ENCODE measurements at regions not wholly inside any gene's neighbourhood (a gene's known extent, or its start where the extent isn't known, plus 50 kb on each side); places are given as distances from the start of the nearest gene placed in this dataset.

DNA sequence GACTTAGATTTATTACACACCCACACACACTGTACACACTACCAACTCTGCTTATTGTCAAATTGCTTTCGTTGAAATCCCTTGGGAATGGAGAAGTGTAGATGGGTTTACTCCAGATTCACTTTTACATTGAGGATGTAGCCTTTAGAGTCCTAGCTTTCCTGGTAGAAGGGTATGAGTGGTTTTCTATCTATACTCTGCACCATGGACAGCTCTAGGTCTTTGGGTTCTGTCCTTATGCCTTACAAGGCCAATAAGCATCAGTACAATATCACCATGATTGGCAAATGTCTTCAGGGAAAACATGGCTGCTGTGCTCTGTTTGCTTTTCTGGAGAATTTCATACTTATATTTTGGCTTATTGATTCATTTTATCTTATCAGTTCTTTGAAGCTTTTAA lies 1063.9 kb downstream of the SLC6A15 start:
- intact Hi-C loops (cut with micrococcal nuclease) = no loop called here

DNA sequence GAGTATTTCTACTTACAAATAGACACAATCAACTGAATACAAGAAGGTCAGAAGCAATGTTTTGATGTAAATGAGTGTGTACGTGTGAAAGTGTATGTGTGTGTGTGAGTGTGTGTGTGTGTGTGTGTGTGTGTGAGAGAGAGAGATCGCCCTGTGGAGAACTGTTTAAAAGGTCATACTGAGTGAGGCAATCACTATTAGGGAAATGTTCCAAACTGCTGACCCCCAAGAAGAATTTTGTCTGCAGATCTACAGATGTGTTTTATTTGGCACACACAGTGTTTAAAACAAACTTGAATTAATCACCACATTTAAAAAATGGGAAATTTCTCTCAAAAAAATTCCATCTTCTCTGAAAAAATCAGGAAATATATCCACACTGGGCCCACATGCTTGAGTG lies 1069.1 kb downstream of the SLC6A15 start:
- intact Hi-C loops (cut with micrococcal nuclease) = no loop called here

DNA sequence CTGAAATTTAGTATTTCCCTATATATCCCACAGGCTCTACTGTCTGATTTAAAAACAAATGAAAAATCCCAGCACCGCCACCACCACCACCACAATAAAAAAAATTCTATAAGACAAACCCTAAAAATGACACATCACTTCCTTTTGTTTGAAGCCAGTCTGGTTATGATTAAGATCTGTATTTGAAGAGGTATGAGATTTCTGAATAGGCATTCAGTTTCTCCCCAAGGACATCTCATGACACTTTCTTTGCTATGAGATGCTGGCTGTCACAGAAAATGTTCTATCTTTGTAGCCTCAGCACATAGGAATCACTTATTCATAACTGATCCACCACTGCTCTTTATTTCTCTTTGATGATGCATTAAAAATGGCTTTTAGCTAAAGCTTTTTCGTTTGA lies 1071.0 kb downstream of the SLC6A15 start:
- intact Hi-C loops (cut with micrococcal nuclease) = no loop called here

DNA sequence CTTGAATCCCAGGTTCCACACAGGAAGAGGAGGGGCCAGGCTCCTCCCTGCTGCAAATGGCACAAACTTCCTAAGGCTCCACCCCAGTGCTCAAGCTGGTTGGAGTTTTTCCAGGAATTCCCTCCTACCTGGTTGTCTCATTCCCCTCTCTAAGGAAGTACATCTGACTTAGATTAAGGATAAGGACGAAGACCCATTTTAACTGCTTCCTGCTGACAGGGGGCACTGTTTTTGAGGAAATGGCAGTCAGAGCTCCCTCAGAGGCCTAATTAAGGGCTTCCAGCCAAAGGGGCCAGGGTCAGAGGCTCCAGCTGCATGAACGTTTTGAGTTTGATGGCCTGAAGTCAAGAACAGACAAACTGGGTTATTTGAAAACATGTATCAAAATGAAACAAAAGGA lies 1084.7 kb downstream of the SLC6A15 start:
- intact Hi-C loops (cut with micrococcal nuclease) = no loop called here

DNA sequence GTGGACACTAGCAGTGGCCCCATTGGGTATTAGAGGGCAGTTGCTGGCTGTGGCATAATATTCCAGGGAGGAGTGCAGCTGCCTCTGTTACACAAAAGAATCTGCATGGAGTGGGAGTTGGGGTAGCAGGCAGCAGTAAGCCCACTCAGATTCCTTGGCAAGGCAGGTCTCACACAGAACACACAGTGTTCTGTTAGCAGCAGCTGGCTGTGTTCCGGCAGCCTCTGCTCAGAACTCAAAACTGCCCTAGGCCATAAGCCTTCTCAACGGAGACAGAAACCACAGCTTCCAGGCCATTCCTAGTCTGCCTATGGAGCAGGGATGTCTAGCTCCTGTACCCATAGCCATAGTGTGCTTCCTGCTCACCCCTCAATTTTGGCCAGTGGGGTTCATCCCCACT lies 1085.4 kb downstream of the SLC6A15 start:
- intact Hi-C loops (cut with micrococcal nuclease) = no loop called here

DNA sequence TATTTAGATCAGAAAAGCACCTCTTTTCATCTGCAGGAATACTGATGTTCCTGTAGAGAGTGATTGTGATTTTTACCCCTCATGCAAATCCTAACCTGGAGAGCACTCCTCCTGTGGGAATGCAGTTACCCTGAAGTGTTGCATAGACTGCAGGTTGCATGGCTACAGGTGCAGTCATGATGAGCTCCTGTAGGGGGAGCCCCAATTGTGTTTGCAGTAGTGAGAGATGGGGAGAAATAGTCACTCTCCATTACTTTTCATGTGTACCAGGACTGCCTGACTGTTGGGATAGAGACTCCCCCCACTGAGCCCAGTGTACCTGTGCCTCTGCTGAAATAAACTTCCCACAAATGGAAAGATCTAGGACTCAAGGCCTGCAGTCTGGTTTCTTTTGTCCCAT lies 1086.5 kb downstream of the SLC6A15 start:
- intact Hi-C loops (cut with micrococcal nuclease) = no loop called here

DNA sequence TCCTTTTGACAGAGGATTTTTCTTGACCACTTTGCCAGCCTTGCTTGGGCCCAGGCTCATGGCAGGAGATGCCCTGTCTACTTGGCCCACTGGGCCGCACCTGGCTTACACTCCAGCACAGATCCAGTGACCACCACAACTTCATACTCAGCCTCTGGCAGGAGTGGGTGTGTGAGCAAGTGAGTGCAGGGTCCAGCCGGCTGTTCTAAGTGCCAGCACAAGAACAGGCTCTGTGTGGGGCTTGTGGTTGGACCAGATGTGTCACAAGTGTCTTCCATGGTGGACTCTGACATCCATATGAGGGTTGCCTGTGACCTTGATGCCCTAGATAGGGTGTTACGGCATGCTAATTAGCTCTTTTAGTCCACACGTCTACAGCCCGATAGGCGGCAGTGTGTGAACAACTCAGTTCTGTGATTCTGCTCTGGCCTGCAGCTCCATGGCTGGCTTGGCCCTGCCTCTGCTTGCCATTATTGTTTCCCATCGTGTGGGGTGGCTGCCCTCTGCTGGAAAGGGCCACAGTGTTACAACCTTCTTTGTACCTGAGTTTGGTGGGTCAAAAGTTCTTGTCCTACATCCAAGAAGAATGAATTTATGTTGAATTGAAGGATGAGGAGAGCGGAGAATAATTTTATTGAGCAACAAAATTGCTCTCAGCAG lies 1089.1 kb downstream of the SLC6A15 start:
- intact Hi-C loops (cut with micrococcal nuclease) = loop anchor here (1.0 to 2.0 kb wide), 3 partner anchors 819 to 1297 kb away; no protein-coding TSS in a partner anchor

DNA sequence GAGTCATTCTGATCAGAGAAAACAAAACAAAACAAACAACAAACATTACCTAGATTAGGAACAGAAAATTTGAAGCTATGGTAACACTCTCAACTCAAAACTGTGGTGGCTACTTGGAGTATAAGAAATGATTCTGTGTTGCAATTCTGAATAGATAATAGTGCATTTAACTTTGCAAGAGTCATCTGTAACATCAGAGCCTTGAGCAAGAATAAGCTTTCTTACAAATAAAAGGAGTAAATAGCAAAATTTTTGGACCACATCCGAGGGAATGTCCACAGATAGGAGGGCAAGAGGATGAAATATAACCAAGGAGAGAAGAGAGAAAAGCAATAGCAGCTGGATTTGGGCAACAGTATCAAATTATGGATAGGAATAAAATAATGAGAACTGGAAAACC lies 1090.6 kb downstream of the SLC6A15 start:
- intact Hi-C loops (cut with micrococcal nuclease) = loop anchor here (2.0 kb wide), 1 partner anchor 817 kb away; no protein-coding TSS in a partner anchor

DNA sequence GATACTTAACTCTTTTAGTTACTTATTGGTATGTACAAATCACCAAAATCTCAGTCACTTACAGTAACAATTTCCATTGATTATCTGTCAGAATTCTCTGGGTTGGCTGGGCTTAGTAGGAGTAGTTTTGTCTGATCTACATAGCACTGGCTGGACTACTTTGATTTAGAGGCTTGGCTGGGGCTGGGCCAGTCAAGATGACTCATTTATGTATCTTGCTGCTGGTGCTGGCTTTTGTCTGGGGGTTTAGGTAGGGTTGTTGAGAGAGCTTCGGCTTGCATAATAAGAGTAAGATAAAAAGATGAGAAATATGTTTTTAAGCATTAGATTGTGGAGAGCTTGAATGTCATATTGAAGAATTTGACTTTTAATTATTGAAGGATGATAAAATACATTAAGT lies 1093.7 kb downstream of the SLC6A15 start:
- intact Hi-C loops (cut with micrococcal nuclease) = no loop called here

DNA sequence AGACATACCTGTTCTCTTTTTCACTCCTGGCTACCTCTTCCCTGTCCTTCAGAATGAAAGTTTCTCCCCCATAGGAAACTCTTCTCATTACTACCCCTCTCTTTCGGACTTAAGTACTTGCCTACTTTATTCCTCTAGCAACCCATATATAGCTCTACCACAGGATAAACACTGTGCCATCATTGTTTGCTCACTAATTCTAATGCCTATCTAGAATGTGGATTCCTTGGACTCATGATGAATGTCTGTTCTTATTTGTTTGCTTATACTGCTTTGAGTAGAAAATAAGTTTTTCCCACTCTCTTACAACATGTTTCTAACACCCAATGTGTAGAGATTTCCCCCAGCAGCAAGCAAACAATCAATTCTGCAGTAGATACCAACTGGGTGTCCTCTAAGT lies 1094.9 kb downstream of the SLC6A15 start:
- intact Hi-C loops (cut with micrococcal nuclease) = no loop called here

DNA sequence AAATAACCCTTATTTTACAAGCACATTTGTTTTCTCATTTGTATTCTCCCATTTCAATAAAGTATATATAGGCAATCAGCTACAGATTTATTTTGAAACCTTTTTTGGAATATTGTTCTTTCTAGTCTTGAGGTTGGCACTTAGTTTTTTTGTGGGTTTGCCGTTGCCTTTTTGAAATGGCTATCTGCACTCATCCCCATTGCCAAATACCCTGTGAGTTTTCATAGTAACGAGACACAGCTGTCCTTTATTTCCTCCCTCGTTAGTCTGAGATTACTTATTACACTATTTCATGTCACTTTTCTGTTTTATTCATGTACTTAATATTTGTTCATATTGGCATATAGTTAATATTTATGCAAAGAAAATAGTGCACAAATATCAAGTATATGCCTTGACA lies 1104.0 kb downstream of the SLC6A15 start:
- intact Hi-C loops (cut with micrococcal nuclease) = no loop called here

DNA sequence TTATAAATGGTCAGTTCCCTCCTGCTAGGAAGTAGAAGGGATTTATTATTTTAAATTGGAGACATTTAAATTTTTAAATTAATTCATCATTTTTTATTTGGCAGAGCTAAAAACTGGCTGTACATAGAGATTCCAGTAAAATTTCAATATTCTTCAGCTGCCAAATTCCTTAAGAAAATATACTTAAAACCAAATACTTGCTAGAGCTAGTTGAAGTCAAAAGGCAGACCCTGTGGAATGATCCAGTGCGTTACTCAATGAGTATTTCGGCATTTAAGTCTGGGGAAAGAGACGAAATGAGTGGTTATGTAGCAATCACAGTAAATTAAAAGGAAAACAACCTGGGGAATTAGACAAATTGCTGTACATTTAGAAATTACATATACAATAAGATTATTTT lies 1104.7 kb downstream of the SLC6A15 start:
- intact Hi-C loops (cut with micrococcal nuclease) = no loop called here

DNA sequence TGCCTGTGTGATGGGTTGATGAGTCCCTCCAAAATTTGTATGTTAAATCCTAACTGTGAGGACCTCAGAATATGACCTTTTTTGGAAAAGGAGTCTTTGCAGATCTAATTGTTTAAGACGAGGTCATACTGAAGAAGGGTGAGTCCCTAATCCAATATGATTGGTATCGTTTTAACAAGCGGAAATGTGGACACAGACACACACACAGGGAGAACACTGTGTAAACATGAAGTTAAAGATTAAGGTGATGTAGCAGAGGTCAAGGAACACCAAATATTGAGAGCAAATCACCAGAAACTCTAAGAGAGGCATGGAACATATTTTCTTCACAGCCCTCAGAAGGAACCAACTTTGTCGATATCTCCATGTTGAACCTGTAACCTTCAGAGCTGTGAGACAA lies 1106.7 kb downstream of the SLC6A15 start:
- intact Hi-C loops (cut with micrococcal nuclease) = no loop called here

DNA sequence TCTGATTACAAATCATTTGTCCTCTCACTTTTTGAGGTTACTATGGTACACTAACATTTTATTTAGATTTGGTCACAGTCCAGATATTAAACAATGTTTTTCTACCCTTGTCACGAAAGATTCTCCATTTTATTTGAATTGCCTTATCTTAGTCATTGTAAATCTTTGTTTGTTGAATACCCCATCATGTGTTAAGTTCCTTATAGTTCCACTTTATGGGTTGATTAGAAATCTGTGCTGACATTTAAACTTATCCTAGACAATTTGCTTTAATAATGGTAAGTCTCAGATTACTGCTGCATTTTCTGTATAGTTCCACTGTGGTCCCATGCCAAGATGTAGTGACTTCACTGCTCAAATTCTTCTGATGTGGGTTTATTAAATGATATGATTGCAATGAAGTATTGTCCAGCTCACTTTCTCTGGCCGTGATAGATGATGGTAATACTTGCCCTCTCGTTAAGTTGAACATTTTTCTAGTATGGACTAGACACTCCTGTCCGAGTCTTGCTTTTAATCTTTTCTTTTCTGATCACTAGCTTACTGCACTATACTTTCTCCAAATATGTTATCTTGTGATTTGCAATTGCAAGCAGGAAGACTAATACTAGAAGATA lies 1107.3 kb downstream of the SLC6A15 start:
- intact Hi-C loops (cut with micrococcal nuclease) = no loop called here

DNA sequence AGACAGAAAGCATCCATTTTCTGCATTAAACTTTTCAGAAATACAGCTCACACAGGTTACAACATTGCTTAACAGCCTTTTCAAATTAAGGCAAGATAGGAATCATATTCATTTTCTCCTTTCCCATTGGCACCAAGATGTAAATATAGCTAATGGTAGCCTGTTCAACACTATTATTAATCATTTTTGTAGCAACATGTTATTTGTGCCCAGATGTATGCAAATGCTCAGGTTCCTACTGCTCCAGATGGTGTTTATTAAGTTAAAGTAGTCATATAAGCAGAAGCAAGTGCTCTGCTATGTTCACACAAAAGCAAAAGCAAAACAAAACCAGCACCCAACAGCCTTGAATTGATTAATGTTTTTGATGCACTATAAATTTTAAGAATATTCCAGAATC lies 1110.6 kb downstream of the SLC6A15 start:
- intact Hi-C loops (cut with micrococcal nuclease) = no loop called here

DNA sequence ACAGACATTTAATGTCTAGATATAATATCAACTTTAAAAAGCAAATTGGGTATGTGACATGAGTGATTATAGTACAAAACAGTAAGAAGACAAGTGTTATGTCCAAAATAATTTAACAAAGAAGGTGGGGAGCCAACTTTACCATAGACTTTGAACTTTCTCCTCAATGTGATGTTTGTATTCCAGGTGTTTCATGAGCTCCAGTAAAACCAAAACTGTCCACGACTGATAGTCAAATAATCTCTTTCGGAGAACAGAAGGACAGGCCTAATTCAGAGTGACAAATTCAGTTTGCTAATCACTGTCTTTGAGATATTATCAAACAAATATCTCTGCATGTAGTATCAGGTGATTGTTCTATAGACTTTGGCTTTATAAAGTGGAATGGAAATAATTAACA lies 1112.6 kb downstream of the SLC6A15 start:
- intact Hi-C loops (cut with micrococcal nuclease) = no loop called here

DNA sequence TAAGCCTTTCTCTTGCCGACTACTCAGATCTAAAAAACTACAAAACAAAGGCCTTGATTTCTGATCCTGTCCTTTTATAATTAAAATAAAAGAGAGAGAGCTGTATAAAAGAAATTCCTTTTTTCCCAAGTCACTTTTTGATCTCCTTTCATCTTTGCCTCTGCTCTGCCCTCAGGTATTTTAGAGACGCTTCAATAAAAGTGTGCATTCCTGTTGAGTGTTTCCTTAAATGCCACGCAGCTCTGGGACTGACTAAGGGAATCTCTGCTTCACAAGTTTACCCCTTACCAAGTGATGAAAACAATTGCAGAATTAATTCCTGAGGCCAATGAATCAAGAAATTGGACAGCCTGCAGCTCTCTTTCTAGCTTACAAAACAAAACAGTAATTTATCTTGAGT lies 1109.8 kb downstream of the TMTC2 start:
- intact Hi-C loops (cut with micrococcal nuclease) = no loop called here

DNA sequence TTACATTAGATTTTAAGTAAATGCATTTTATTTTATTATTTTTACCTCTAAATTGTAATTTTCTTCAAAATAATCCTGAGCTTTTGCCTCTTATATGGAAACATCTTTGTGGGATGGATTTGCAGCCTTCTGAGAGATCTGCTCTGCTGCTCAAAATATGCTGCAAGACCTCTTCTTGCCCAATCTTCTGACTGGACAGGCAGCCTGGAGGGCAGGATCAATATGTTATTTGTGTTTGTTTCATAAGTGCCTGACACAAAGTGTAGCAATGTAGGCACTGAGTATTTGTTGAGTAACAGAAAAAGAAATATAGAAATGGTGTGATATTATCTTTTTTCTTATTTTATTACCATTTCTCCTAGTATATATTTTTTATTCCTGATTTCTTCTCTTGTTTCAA lies 1106.9 kb downstream of the TMTC2 start:
- intact Hi-C loops (cut with micrococcal nuclease) = no loop called here

DNA sequence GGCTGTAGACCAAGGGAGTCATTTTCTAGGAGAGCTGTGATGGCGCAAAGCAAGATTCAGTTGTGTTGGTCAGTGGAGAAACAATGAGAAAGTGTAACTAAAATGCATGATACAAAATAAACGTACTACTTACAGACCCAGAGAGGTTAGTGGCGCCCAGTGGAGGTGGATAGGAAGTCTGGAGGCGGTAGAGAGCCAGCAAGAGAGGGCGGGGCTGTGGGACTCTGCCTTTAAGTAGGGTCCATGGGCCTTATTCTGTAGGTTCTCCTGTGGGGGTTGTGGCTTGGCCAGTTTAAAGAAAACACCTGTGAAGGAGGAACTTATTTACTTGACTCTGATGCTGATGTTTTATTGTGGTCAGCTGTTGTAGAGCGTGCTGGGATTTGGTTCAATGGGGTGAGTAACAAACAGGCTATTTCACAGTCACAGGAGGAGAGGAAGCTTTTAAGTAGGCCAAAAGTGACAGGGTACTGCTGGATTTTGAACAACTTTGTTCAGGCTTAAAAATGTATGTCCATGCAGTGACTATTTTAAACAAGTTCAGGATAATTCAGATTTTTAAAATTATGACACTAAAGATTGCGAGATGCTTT lies 1097.7 kb downstream of the TMTC2 start:
- intact Hi-C loops (cut with micrococcal nuclease) = no loop called here

DNA sequence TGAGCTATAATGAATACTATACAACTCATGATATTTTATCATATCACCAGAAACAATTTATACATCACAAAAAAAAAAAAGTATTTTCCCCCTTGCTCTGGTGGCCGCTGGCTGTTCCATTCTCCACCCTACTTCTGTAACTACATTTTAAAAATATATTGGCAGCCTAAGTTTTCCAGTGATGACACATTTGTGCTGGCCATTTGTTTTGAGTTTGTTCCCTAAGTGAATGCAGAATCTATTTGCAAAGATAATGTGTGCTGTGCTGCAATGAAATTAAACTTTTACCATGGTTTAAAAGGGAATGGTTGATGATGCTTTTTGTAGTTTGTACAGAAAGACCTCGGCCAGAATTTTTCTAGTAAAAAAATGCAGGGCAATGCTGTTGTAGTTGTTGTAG lies 1092.8 kb downstream of the TMTC2 start:
- intact Hi-C loops (cut with micrococcal nuclease) = no loop called here

DNA sequence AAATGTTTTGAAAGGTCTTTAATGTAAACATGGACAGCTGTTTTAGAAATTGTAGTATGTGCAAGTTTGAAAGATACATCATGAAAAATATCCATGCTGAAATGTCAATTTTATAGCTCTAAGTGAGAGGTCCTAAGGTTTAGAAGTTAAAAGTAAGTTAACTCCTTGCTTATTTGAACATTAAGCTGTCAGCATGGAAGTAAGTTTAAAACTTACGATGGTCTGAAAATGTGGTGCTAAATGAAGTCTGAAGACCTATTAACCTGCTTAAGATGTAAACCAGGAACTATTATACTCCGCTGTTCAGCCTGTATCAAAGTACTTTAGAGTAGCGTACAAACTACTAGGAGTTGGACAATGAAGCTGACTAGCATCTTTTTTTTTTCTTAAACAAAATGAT lies 1082.4 kb downstream of the TMTC2 start:
- intact Hi-C loops (cut with micrococcal nuclease) = no loop called here

DNA sequence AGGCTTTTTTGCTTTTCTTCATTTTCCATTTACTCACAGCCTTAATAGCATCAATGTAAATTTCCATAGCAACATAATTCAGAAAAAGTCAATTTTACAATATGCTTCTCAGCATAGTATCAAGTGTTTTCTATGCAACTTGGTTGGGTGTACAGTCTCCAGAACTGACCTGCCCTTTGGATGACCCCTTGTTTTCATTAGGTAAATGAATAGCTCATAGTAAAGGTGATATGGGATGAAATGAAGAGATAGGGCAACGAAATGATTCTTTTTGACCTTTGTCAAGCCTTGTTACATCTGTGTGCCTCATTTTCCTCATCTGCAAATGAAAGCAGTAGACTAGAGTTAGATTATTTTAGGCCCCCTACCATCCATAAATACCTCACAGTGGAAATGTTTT lies 1081.0 kb downstream of the TMTC2 start:
- intact Hi-C loops (cut with micrococcal nuclease) = no loop called here

DNA sequence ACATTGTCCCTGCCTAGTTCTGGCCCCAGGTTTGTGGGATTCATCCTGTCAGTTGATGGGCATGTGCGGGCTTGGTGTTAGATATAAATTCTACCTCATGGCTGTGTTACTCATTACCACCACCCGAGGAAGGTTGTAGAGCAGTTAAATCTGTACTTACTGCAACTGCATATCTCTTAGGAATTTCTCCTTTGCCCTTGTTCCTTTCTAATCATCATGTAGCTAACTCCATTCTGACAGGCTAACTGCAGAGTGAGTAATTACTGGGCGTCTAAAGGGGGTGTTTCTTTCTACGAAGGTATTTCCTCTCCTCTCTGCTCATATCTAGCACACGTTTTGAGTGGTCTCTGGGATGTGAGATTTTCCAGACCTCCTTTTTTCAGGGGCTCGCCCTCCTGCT lies 1076.7 kb downstream of the TMTC2 start:
- intact Hi-C loops (cut with micrococcal nuclease) = no loop called here
